Ovary (tissue), 3 donors: ENCODE measurements at regions not wholly inside any gene's neighbourhood (a gene's known extent, or its start where the extent isn't known, plus 50 kb on each side); places are given as distances from the start of the nearest gene placed in this dataset.

Experiments used
- CTCF ChIP-seq, 3 donors: fragments of 450-650 bp in 2 of 3; fragments of 200-600 bp in 1 of 3; IDR thresholded peaks; one replicate each; pipeline versions ENCODE4 v1.5.1 to v1.8.0; 2016 to 2022; ENCODE audit warnings: antibody characterized with exemption in 3 of 3, mild to moderate bottlenecking in 1 of 3
- EP300 ChIP-seq: sonication (generic); formaldehyde crosslinking; IDR thresholded peaks from one replicate; pipeline ENCODE4 v1.6.1; 2017; ENCODE audit warnings: antibody characterized with exemption
- POLR2A ChIP-seq: fragments of 450-650 bp; IDR thresholded peaks from one replicate; pipeline ENCODE4 v1.6.1; 2017; ENCODE audit warnings: antibody characterized with exemption, mild to moderate bottlenecking, moderate library complexity
- donor health status: DM: no; HTN: no; CAD: no.

GRCh38 chr7:107233-107632 is 85.1 kb upstream of the FAM20C start:
- TF ChIP-seq POLR2A, result no peak
- TF ChIP-seq CTCF (IDR thresholded peaks at IDR 0.05), result no peak
- no peak for TF ChIP-seq EP300
